T-helper 2 cell (primary cell): ENCODE measurements at regions not wholly inside any gene's neighbourhood (a gene's known extent, or its start where the extent isn't known, plus 50 kb on each side); places are given as distances from the start of the nearest gene placed in this dataset.
"Not testable (repeated sequence)": the region's sequence is repeated elsewhere in the genome, so short reads cannot be mapped to it uniquely, and the experiment has no call there.

Source experiments
- DNase-seq, 5 experiments: peaks; one replicate each; pipeline versions ENCODE4 v3.0.0 to v3.0.0-alpha.2; 2012 to 2022

DNA sequence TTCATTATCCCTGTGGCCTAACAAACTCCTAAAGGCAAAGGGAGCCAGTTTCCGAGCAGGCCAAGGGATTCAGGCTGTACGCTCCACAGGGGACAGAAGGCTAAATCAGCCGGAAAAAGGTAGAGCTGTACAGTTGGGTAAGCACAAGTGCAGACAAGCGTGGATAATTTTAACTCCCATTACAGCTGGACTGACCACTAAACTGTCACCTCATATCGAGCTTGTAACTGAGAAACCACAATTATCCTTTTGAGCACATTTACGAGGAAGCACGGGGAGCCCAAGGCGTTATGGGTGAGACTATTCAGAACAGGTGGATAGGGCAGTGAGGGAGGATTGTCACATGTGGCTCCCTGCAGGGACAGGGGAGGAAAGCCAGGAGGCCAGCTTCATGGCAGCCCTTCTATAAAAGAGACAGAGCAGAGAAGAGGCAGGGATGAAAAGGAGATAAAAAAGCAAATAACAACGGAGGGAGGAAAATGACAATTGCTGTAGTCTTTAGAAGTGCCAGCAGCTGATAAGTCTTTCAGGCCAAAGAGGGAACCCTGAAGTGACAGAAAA, 288.0 kb downstream of the FGFR2 start:
- DNase-seq: no peak

DNA sequence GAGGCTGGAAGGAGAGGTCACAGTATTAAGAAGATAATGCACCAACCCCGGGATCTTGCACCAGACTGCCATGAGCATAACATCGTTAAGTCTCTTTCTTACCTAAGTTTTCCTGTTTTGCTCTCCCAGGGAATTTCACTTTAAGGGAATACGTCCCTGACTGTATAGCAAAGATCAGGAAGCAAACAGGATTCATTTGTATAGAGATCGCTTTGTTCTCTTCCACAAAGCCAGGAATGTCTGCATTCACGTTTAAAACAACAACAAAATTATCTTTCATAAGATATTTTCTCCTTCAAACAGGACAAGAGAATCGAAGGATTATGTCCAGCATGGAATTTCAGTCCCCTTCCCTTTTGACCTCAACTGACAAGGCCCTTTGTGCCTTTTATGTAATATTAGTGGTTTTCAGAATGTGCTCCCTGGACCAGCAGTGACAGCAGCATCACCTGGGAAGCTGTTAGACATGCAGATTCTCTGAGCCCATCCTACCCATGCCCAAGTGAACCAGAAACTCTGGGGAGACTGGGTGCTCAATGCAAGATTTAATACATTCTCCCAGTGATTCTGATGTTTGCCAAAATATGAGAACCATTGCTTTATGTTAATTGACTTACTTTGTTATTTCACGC, 286.3 kb downstream of the FGFR2 start:
- no peak for DNase-seq

DNA sequence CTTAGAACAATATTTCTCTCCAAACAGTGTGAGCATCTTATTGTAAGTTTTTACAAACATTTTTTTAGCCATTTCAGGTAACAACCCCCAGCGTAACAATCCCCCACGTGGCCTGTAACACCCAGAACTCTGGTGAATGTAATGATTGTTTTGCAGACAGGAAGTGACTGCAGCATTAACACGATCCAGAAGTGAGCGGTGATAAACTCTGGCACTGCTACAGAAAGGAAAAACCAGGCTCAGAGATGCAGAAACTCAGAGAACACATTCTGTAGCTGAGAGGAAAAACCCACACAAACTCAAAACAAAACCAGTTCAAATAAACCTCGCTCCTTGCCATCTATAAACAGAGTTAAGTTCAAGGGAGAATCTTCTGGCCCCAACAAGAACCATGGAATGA, 285.7 kb downstream of the FGFR2 start:
- DNase-seq: no peak

DNA sequence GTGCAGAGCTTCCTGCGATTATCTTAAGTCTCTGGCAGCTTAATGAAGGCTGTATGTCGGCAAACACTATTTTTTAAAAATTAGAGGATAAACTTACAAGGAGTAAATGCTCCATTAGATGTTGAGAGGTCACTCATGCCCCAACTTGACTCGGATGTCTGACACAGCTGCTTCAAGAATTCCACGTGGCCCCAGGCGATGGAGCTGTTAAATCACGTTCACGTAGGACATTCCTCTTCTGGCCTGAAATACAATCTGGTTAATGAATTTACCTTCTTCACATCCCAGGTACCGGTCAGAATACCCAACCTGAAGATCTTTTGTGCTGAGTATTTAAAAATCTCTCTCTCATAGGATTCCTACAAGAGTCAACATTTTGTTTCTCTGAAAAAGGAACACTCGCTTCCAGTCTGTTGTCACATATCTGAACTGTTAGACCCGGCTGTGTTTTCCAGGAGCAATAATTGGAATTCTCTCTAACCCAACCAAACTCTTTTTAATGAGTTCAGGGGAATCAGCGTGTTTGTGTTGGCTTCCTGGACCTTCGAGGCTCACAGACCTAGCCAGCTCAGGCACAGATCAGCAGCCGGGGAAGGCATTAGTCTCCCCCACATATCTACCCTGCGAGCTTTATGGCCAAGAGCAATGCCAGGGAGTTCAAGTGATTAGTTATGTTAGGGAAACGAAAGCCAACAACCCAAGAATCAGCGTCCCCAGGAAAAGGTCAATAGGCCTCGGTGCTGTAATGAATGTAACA, 284.9 kb downstream of the FGFR2 start:
- no peak for DNase-seq

DNA sequence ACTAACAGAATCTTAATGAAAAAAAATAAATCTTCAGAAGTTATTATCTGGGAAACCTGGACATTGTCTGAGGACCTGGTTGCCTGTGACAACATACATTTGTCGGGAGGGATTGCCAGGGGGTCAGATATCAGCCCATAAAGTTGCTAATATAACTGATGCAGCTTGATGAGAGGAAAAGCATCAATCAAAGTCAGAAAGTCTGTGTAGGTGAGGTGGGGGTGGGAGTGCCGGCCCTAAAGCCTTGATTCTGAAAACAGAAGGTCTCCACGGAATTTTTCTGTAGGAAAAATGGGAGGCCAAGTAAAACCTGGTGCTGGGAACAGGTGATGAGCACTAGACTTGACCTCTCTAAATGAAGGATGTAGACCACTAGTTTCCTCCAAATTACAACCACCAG, 281.8 kb downstream of the FGFR2 start:
- DNase-seq: no peak

DNA sequence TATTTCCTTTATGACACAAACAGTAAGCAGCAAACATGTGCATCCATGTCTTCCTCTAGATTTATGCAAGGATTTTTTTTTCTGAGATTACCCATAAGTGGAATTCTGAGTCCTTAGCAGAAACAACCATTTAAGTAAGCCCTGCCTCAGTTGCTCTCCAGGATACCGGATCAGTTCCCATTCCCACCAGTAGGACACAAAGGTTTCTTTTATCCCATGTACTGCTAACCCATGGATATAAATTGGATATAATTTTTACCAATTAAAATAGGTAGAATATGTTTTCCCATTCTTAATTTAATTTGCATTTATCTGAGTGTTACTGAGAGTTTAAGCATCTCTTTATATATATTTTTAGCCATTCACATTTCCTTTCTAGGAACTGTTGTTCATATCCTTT, 280.9 kb downstream of the FGFR2 start:
- DNase-seq: no peak

DNA sequence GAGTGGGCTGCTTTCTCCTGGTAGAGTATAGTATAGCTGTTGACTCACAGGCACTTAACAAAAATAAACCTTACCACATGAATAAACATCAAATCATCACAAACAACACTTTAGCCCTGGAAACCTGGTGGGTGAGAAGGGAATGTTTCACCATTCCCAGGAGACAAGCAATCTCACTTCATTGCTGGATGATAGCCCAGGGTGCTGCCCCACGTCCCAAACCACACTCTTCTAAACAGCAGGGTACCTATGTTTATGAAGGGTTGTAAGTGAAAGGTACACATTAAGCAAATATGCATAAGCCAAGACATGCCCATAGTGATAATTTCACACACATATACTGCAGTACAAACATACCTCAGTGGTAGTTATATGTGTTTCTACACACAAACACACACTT, 276.2 kb downstream of the FGFR2 start:
- DNase-seq: no peak

DNA sequence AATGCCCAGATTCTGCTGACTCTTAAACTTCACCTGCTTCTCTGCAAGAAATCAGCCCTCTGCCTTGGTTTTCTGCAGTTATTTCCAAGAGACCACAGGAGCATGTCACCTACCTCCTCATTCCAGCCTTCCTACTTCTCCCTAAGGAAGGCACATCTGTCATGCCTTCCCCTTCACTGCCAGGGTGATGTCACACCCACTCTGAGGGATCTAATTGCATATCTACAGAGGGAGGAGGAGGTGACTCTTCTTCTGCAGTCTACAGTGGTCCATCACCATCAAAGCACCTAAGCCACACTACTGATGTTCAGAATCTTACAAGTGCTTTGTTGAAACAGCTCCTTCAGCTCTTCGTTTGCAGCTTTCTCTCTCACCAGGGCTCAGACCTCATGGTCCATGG, 275.5 kb downstream of the FGFR2 start:
- no peak for DNase-seq

DNA sequence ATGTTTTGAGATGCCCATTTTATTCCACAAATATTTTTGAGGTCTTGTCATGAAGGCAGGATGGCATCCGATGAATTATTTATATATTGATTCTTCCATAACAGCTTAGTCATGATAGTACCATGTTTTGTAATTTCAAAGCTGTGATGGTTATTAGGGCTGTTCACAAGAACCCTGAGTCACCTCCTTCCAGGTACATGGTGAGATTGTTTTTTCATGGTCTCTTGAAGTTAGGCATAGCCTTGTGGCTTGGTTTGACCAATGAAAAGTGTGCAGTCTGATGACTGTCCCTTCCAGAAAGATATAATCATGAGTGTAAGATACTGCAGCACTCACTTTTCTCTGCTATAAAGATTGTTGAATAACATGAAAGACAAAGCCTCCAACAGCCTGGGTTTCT, 274.8 kb downstream of the FGFR2 start:
- no peak for DNase-seq

DNA sequence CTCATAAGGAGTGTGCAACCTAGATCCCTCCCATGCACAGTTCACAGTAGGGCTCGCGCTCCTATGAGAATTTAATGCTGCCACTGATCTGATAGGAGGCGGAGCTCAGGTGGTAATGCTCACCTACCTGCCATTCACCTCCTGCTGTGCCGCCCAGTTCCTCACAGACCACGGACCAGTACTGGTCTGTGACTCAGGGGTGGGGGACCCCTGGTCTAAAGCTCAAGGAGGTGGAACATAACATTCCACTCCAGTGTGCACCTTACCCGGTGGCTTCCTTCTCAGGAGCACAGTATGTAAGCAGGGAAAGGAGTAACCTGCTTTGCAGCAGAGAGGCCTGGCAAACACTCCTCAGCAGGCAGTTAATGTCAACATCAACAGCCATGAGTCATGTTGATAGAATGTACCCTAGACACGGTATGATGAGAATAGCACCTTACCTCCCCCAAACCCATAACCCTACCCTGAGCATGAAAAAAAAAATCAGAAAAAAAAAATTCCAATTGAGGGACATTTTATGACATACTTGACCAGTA, 273.5 kb downstream of the FGFR2 start:
- DNase-seq: no peak

DNA sequence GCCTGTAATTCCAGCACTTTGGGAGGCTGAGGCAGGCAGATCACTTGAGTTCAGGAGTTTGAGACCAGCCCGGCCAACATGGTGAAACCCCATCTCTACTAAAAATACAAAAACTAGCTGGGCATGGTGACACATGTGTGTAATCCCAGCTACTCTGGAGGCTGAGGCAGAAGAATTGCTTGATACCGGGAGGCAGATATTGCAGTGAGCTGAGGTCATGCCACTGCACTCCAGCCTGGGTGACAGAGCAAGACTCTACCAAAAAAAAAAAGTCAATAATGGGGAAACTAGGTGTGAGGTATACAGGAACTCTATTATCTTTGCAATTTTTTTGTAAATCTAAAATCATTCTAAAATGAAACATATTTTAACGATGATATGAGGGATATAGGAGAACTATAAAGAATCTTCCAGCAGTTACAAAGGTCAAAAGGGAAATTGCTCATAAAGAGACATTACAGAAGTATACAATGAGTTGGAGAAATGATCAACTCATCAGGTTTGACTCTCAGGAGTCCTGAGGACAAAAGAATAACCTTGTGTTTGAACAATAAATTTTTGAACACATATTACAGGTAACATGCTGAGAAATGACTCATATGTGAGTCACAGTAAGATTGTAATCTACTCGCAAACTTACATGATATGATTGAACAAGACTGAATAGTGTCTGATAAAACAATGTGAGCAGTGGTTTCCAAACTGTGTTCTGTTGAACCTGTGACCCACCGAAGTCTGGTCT, 272.6 kb downstream of the FGFR2 start:
- DNase-seq: peak in 1 of 5 experiments; percentile 41

DNA sequence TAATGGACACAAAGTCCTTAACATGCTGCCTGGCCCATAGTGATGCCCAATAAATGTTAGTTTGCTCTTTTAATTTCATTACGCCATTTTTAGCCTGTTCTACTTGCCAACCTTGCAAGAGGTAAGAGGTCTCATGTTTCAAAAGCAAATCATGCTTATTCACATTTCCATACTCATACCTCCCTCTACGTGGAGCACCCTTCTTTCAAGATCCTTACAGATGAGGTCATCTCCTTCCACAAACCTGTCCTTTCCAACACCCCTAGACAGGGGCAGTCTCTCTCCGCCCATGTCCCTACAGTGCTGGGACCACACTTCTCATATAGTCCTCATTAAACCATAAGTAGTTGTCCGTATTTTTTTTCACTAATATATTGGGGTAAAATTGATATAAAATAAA, 271.3 kb downstream of the FGFR2 start:
- DNase-seq: no peak

DNA sequence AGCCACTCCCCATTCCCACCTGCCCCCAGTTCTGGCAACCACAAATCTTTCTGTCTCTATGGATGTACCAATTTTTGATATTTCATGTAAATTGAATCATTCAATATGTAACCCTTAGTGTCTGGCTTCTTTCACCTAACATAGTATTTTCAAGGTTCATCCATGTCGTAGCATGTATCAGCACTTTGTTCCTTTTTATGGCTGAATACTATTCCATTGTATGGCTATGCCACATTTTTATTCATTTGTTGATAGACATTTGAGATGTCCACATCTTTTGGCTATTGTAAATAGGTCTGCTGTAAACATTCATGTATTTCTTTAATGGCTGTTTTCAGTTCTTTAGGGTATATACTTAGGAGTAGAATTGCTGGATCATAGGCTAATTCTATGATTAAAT, 270.5 kb downstream of the FGFR2 start:
- DNase-seq: no peak

DNA sequence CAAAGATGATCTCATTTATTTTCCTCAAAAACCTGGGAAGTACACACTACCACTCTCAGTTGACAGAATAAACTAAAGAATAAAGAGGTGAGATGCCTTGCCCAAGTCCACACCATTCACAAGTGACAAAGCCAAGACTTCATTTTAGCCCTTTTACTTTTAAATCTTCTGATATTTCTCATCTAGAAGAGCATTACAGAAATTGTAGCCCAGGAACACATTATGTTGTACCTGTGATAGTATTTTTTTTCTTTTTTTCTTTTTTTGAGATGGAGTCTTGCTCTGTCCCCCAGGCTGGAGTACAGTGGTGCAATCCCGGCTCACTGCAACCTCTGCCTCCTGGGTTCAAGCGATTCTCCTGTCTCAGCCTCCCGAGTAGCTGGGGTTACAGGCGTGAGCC, 268.6 kb downstream of the FGFR2 start:
- not testable (repeated sequence) for DNase-seq

DNA sequence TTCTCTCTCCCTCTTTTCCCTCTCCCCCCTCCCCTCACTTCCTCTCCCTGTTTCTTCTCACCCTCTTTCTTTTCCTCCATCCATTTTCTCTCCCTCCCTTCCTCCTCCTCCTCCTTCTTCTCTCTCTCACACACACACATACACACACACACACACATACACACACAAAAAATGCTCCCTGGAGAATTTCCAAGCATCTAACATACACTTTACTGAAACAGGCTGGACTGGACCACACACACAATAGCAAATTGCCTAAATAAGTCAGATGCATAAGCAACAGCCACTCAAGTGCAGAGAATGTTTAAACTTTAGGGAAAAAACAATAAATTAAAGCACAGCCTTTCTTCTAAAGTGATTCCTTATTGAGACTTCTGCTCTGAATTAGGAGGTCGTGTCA, 267.7 kb downstream of the FGFR2 start:
- DNase-seq: no peak

DNA sequence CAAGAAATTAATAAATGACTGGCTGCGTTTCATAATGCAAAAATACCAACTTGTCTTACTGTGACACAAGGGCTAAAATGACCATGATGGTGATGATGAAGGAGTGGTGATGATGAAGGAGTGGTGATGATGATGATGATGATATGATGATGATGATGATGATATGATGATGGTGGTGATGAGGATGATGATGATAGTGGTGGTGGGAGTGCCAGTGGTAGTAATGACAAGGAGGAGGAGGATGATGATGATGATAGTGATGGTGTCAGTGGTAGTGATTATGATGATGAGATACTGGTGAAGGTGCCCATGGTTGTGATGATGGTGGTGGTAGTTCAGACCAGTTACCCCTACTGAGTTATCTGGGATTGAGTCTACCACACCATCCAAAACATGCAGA, 265.9 kb downstream of the FGFR2 start:
- no peak for DNase-seq

DNA sequence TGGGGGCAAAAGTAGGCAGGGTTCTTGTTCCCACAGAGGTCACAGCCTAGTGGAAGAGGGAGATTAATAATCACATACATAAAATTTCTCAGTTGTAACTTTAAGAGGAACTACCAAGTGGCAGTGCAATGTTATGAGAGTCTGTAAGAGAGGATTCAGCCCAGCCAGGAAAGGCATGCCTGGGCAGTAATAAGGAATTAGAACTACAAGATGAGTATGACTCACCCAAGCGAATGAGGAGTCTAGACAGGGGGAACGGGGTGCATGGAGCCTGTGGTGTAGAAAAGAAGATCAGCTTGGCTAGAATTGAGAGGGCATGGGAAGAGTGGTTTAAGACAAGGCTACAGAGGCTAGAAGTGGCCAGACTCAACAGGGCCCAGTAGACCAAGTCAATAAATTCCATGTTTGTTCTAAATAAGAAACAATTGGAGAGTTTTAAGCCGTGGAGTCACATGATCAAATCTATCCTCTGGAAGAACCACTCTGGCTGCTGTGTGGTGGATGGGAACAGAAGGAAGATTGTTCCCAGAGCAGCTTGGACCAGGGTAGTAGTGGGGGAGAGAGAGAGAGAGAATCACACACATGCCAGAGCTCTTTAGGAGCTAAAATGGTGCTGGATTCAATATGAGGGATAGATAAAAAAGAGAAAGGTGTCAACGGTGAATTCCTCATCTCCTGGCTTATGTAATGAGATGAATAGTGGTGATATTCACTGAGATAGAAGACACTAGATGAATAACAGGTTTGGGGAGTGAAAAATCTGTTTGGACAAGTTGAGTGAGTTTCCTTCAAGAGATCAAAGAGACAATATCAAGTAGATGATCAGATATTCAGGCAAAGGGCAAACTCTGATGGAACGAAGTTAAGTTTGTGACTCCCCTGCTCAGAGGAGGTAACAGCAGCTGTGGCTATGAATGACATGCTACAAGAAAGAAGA, 265.1 kb downstream of the FGFR2 start:
- no peak for DNase-seq

DNA sequence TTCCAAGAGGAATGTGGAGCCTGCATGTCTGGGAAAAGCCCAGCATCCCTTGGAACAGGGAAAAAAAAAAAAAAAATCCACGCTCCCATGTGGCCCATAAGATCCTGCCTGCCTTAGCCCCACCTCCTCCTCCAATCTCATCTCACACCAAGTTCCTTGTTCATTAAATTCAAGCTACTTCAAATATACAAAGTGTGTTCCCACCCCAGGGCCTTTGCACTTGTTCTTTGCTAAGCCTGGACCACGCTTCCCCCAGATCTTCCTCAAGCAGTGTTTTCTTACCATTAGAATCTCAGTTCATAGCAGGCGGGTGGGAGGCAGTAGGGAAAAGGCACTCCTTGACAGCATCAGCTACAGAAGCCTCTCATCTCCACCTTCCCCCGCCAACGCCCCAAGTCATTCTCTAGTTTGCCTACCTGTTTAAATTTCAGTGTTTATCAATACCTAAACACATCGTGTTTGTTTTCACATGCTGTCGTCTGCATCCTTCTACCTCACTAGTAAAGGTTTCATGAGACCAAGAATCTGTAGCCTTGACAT, 262.8 kb downstream of the FGFR2 start:
- no peak for DNase-seq

DNA sequence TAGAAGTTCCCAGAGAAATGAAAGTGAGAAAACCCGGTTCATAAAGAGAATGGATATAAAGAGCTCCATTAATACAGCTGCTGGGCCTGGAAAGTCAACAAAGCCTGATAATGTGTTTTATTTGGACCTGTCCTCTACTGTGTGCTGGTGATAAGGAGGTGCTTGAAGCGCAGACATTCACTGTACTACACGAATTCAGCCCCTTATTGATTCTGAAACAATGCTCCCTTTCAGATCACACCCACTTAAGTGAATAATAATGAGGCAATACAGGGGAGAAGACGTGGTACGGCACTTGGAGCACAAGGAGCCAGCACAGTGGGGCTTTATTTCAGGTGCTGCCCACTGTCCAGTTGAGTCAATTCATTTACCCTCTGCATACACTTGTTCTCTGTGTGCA, 260.8 kb downstream of the FGFR2 start:
- no peak for DNase-seq

DNA sequence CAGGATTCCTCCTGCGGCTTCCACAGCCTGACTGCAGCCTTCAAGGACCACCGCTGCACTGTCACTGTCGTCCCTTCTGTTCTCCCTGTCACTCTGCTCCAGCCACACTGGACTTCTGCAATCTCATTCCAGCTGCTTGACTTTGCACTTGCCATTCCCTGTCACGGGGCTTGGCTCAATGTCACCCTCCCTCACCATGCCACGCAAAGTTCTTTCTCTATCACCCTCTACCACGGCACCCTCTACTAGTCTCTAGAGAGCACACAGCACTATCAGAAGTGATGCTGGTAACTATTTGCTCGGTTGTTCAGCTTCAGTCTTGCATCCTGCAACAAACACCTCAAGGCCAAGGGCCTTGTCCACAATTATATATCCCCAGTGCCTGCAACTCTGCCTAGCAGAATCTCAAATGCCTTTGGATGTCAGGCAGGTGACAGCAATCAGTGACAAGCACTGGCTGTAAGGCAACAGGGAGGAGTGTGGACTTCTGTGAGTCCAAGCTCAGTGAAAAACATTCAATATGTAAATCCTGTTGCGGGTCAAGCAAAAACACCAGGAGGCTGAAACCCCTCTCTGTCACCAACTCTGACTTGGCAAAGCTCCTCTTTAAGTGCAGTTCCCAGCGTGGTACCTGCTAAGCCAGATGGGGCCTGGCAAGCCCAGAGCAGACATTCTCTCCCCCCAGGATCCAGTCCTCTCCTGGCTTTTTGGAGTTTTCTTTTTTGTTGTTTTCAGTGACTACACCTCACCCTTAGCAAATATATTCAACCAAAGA, 259.9 kb downstream of the FGFR2 start:
- DNase-seq: no peak

DNA sequence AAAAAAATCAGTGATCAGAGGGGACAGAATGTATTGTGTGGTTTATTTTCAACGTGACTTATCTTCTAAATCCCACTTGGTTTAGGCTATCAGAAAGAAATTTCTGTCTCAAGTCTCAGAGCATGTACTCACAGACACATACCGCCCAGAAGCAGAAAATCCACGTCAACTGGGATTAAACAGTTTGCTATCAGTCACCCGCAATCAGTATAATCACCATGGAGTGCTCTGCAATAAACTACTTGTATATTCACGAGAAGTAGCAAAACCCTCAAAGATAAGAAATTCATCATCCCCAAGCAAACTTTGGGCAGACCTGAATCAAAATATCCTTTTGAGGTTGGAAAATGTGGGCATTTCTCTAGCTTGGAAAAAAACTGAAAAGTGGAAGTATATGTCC, 259.1 kb downstream of the FGFR2 start:
- no peak for DNase-seq
